ENCODE measurements at regions not wholly inside any gene's neighbourhood (a gene's known extent, or its start where the extent isn't known, plus 50 kb on each side); places are given as distances from the start of the nearest gene placed in this dataset.
A peak's percentile ranks its signal among the peaks of the same experiment; 100 is the strongest.

GRCh38 chr3:107992976-107993684, 97.7 kb downstream of the CD47 start:
- DNase-seq, result peak; percentile 94

- no peak for DNase-seq
These were observed 99.9 kb downstream of the CD47 start for GRCh38 chr3:107990926-107991325.

GRCh38 chr3:107990433-107990832, 100.4 kb downstream of the CD47 start:
- DNase-seq, result no peak

GRCh38 chr3:107989661-107990060, 101.2 kb downstream of the CD47 start:
- peak; percentile 66 for DNase-seq

- DNase-seq, result peak; percentile 87
These were observed 102.2 kb downstream of the CD47 start for GRCh38 chr3:107988460-107989175.

GRCh38 chr3:107987036-107987939, 103.5 kb downstream of the CD47 start:
- DNase-seq, result peak; percentile 96

- peak; percentile 39 for DNase-seq
These were observed 104.3 kb downstream of the CD47 start for GRCh38 chr3:107986505-107986904.

GRCh38 chr3:107985496-107985895, 105.3 kb downstream of the CD47 start:
- DNase-seq, result peak; percentile 92

GRCh38 chr3:107983247-107983646, 107.6 kb downstream of the CD47 start:
- no peak for DNase-seq

GRCh38 chr3:107982165-107982564, 108.7 kb downstream of the CD47 start:
- DNase-seq, result no peak

- DNase-seq, result peak; percentile 40
These were observed 109.2 kb downstream of the CD47 start for GRCh38 chr3:107981471-107982111.

GRCh38 chr3:107979538-107979937, 111.3 kb downstream of the CD47 start:
- no peak for DNase-seq

- DNase-seq, result no peak
These were observed 112.4 kb downstream of the CD47 start for GRCh38 chr3:107978131-107979055.

GRCh38 chr3:107977221-107978130, 113.4 kb downstream of the CD47 start:
- DNase-seq, result no peak

- no peak for DNase-seq
These were observed 114.5 kb downstream of the CD47 start for GRCh38 chr3:107976202-107976800.

GRCh38 chr3:107975529-107976201, 115.2 kb downstream of the CD47 start:
- no peak for DNase-seq

- no peak for DNase-seq
These were observed 116.9 kb downstream of the CD47 start for GRCh38 chr3:107973961-107974360.

- no peak for DNase-seq
These were observed 117.7 kb downstream of the CD47 start for GRCh38 chr3:107973152-107973551.

- DNase-seq, result no peak
These were observed 119.7 kb downstream of the CD47 start for GRCh38 chr3:107970993-107971580.
